Common myeloid progenitor, CD34-positive (primary cell): ENCODE measurements at regions not wholly inside any gene's neighbourhood (a gene's known extent, or its start where the extent isn't known, plus 50 kb on each side); places are given as distances from the start of the nearest gene placed in this dataset.

Experiments used
- CTCF ChIA-PET: fragments of 350-600 bp; sonication (Branson Sonifier 250); formaldehyde crosslinking; loops from one replicate; lab custom pipeline; 2021; ENCODE audit warnings: antibody characterized with exemption; lab: Charles Lee
- POLR2A ChIA-PET: fragments of 350-600 bp; sonication (Branson Sonifier 250); formaldehyde crosslinking; loops from one replicate; lab custom pipeline; 2021; ENCODE audit warnings: antibody characterized with exemption; lab: Charles Lee
- DNase-seq, 3 donors: peaks; one replicate each; pipeline versions ENCODE4 v3.0.0 to v3.0.0-alpha.2; 2013
- H3K27ac ChIP-seq, 2 experiments: 1 replicate in 1 of 2; 2 replicates in 1 of 2; pipeline ENCODE4 v1.7.0; 2013; ENCODE audit warnings: inconsistent platforms in 2 of 2, low read length in 2 of 2, mild to moderate bottlenecking in 2 of 2, low read depth in 1 of 2, moderate library complexity in 1 of 2; ENCODE audit not compliant: severe bottlenecking in 2 of 2, insufficient read depth in 1 of 2, poor library complexity in 1 of 2
- H3K27me3 ChIP-seq, 5 experiments: replicated peaks in 2 of 5; 1 replicate in 3 of 5; 2 replicates in 2 of 5; pipeline versions ENCODE4 v1.6.1 to v1.7.0; 2013; ENCODE audit warnings: low read length in 4 of 5, mild to moderate bottlenecking in 2 of 5, moderate library complexity in 2 of 5, inconsistent platforms in 1 of 5; ENCODE audit not compliant: insufficient read depth in 5 of 5, control insufficient read depth in 4 of 5
- H3K36me3 ChIP-seq, 4 experiments: 1 replicate in 2 of 4; 2 replicates in 2 of 4; pipeline versions ENCODE4 v1.6.1 to v1.7.0; 2013; ENCODE audit warnings: low read length in 3 of 4, control low read depth in 1 of 4, mild to moderate bottlenecking in 1 of 4; ENCODE audit not compliant: control insufficient read depth in 4 of 4, insufficient read depth in 4 of 4
- H3K4me1 ChIP-seq, 4 experiments: 1 replicate in 3 of 4; 2 replicates in 1 of 4; pipeline versions ENCODE4 v1.6.1 to v1.7.1; 2013; ENCODE audit warnings: low read length in 3 of 4, mild to moderate bottlenecking in 3 of 4, control low read depth in 1 of 4, inconsistent platforms in 1 of 4, moderate library complexity in 1 of 4; ENCODE audit not compliant: control insufficient read depth in 4 of 4, insufficient read depth in 4 of 4; ENCODE audit errors: control extremely low read depth in 1 of 4
- H3K4me3 ChIP-seq, 7 experiments: 1 replicate in 4 of 7; 2 replicates in 3 of 7; pipeline versions ENCODE4 v1.5.1 to v1.7.0; 2013; ENCODE audit warnings: mild to moderate bottlenecking in 7 of 7, low read length in 6 of 7, moderate library complexity in 6 of 7, inconsistent platforms in 2 of 7, low read depth in 2 of 7, control low read depth in 1 of 7; ENCODE audit not compliant: insufficient read depth in 4 of 7, control insufficient read depth in 1 of 7; ENCODE audit errors: extremely low read depth in 1 of 7
- H3K9me3 ChIP-seq, 5 experiments: 1 replicate in 4 of 5; 2 replicates in 1 of 5; pipeline versions ENCODE4 v1.6.1 to v1.7.1; 2013; ENCODE audit warnings: low read length in 4 of 5, mild to moderate bottlenecking in 2 of 5, inconsistent platforms in 1 of 5, low read depth in 1 of 5, moderate library complexity in 1 of 5; ENCODE audit not compliant: control insufficient read depth in 4 of 5, insufficient read depth in 2 of 5; ENCODE audit errors: control extremely low read depth in 1 of 5
- WGBS: methylation state at CpG from one replicate; pipeline ENCODE4 v1.1.5; 2013; ENCODE audit not compliant: insufficient coverage; 5-methylcytosine and 5-hydroxymethylcytosine counted together

DNA sequence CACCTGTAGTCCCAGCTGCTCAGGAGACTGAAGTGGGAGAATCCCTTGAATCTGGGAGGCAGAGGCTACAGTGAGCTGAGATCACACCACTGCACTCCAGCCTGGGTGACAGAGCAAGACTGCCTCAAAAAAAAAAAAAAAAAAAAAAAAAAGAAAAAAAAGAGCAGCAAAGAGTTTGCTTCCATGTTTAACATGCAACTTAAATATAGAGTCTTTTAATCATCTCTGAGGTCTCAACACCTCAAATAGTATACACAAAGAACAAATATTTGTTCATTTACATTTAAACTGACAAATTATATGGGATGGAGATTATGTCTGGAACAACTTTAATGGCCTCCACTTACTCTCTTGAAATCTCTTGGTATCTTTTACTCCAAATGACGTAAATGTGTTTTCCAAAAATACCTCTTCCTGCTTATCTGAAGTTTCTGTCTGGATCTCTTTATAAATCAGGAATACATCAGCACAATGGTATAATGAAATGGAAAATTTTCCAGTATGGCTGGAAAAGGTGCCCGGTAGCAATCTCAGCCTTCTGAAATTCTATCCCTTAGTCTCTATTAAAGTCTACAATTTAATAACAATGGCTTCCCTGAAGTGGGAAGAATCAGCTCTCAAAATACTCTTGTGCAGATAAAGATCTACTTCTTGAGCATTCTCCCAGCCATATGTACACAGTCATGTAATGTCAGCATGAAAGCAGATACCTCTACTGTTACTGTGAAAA lies 258.5 kb downstream of the OMA1 start:
- no peaks in the 10 kb centered on the region for H3K27me3 ChIP-seq
- H3K27ac ChIP-seq, result no peak overlapping the region
- H3K4me1 ChIP-seq, result no peaks in the 10 kb centered on the region
- WGBS, result no CpG with 5 or more reads among the region's 2 CpGs
- DNase-seq, result no peak
- no peaks in the 10 kb centered on the region for H3K36me3 ChIP-seq
- no peak overlapping the region for H3K4me3 ChIP-seq
- CTCF ChIA-PET, result no interaction called here
- no peaks in the 10 kb centered on the region for H3K9me3 ChIP-seq
- POLR2A ChIA-PET, result no interaction called here

- Histone ChIP-seq H3K9me3 (no peaks in the 10 kb centered on the region), H3K4me1 (no peaks in the 10 kb centered on the region), H3K4me3 (no peak overlapping the region), H3K27ac (no peak overlapping the region), H3K27me3 (no peaks in the 10 kb centered on the region), H3K36me3 (no peaks in the 10 kb centered on the region)
- POLR2A ChIA-PET, result no interaction called here
- CTCF ChIA-PET, result no interaction called here
- DNase-seq, result no peak
Measured at GRCh38 chr1:58284225-58284510, 262.4 kb downstream of the OMA1 start.

- POLR2A ChIA-PET, result no interaction called here
- Histone ChIP-seq H3K4me1 (no peaks in the 10 kb centered on the region), H3K36me3 (no peaks in the 10 kb centered on the region), H3K9me3 (no peaks in the 10 kb centered on the region), H3K4me3 (no peak overlapping the region), H3K27me3 (no peaks in the 10 kb centered on the region), H3K27ac (no peak overlapping the region)
- no peak for DNase-seq
- CTCF ChIA-PET, result no interaction called here
- 100% methylated on average over 1 of the region's 6 CpGs for WGBS
Measured at GRCh38 chr1:58283388-58284224, 262.9 kb downstream of the OMA1 start.

DNA sequence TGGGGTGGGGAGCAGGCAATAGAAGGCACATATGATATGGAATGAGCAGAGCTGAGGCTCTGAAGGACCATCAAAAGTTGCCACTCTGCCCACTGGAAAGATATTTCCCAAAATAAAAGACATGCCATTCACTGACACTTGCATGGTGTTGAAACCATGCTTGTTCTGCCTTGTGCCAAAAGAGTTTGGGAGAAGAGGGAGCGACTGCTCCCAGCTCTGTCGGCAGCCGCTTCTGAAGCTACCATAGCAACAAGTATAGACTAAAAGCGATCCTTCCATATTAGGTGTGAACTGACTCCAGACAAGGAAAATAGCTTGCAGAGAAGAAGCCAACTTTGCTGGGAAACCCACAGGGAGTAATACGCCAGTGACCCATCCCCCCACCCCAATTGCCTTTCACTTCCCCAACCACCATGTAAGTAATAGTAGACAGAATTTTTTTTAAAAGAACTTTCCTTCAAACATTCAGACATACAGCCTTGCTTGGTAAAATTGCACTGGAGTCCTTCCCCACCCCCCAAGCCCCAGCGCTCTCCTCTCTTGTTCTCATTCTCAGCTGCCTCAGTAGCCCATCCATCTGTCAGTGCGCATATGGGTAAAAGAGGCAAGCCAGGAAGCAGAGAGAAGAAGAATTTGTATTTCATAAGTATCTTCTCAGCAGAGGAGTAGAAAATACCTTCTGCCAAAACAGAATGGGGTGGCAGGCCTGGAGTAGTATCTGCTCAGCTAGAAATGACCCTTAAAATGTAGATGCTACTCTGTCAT lies 263.7 kb downstream of the OMA1 start:
- POLR2A ChIA-PET, result no interaction called here
- no peak overlapping the region for H3K27ac ChIP-seq
- no peak overlapping the region for H3K4me3 ChIP-seq
- H3K4me1 ChIP-seq, result no peaks in the 10 kb centered on the region
- WGBS, result 100% methylated on average over 3 of the region's 7 CpGs
- no peaks in the 10 kb centered on the region for H3K36me3 ChIP-seq
- no peaks in the 10 kb centered on the region for H3K9me3 ChIP-seq
- no peaks in the 10 kb centered on the region for H3K27me3 ChIP-seq
- CTCF ChIA-PET, result no interaction called here
- no peak for DNase-seq

- WGBS, result 100% methylated on average over 2 of the region's 3 CpGs
- Histone ChIP-seq H3K4me1 (no peaks in the 10 kb centered on the region), H3K27me3 (no peaks in the 10 kb centered on the region), H3K36me3 (no peaks in the 10 kb centered on the region), H3K4me3 (no peak overlapping the region), H3K9me3 (no peaks in the 10 kb centered on the region), H3K27ac (no peak overlapping the region)
- DNase-seq, result no peak
- ChIA-PET CTCF (no interaction called here), POLR2A (no interaction called here)
Measured at GRCh38 chr1:58266242-58266641, 280.3 kb downstream of the OMA1 start.

DNA sequence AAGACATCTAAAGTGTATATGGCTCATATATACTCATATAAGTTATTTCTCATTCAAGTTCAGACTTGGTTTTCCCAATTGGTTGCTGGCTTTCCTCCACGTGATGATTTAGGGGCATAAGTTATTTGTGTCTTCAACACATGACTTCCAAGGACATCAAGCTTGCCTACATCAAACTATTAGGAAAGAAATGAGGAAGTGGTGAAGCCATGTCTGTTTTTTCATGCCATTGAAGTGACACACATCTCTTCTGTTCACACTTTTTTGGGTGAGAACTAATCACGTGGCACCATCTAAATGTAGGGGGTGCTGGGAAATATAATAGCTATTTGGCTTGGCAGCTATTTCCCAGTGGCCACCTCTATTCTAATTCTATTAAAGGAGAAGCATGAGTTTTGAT lies 282.1 kb downstream of the OMA1 start:
- no peaks in the 10 kb centered on the region for H3K36me3 ChIP-seq
- DNase-seq, result no peak
- H3K27me3 ChIP-seq, result no peaks in the 10 kb centered on the region
- H3K27ac ChIP-seq, result no peak overlapping the region
- ChIA-PET CTCF (no interaction called here), POLR2A (no interaction called here)
- H3K9me3 ChIP-seq, result no peaks in the 10 kb centered on the region
- WGBS, result no CpG with 5 or more reads among the region's 2 CpGs
- H3K4me1 ChIP-seq, result no peaks in the 10 kb centered on the region
- H3K4me3 ChIP-seq, result no peak overlapping the region

- WGBS, result no CpG with 5 or more reads among the region's 2 CpGs
- Histone ChIP-seq H3K27ac (no peak overlapping the region), H3K4me3 (no peak overlapping the region), H3K9me3 (no peaks in the 10 kb centered on the region), H3K36me3 (no peaks in the 10 kb centered on the region), H3K27me3 (no peaks in the 10 kb centered on the region), H3K4me1 (no peaks in the 10 kb centered on the region)
- POLR2A ChIA-PET, result no interaction called here
- CTCF ChIA-PET, result no interaction called here
- DNase-seq, result no peak
Measured at GRCh38 chr1:58262702-58263101, 283.8 kb downstream of the OMA1 start.
